HCT116 (cell line): ENCODE measurements at regions not wholly inside any gene's neighbourhood (a gene's known extent, or its start where the extent isn't known, plus 50 kb on each side); places are given as distances from the start of the nearest gene placed in this dataset.

Experiments used
- ATAC-seq: fragments of 200-7000 bp; cut with Tn5 transposase; 2 replicates; pipeline ENCODE4 v1.9.1; 2020; ENCODE audit warnings: mild to moderate bottlenecking, moderate library complexity
- BruUV-seq: library from RNA; stranded (reverse); fragments of 400-500 nt; replicated peaks from 2 replicates; lab custom pipeline; 2021; lab: Mats Ljungman, UMichigan
- CTCF ChIA-PET: fragments of 300-600 bp; sonication (Branson Sonifier 250); formaldehyde crosslinking; loops from one replicate; lab custom pipeline; 2021; ENCODE audit warnings: antibody characterized with exemption; lab: Charles Lee
- POLR2A ChIA-PET: fragments of 300-600, 350-600 bp; sonication (Branson Sonifier 250); formaldehyde crosslinking; loops from one replicate; lab custom pipeline; 2021; ENCODE audit warnings: antibody characterized with exemption; lab: Charles Lee
- RAD21 ChIA-PET, 2 experiments: fragments of 300-600 bp; sonication (Branson Sonifier 250); formaldehyde crosslinking; loops; one replicate each; lab custom pipeline; 2023; ENCODE audit warnings: low total read pairs in 2 of 2; ENCODE audit not compliant: uncharacterized antibody in 2 of 2, unreplicated experiment in 2 of 2, low non-redundant PET in 1 of 2; lab: Charles Lee
- DNase-seq: peaks from one replicate; pipeline ENCODE4 v3.0.0-alpha.2; 2010; ENCODE audit warnings: low read depth, low spot score
- H2AFZ ChIP-seq: fragments of 200-600 bp; shearing (Covaris generic), sonication (generic); 2 replicates; pipeline ENCODE4 v1.6.1; 2017; ENCODE audit warnings: low read depth, mixed run types, mixed read lengths, antibody characterized with exemption, low read length; ENCODE audit not compliant: poor library complexity, severe bottlenecking
- H3K27ac ChIP-seq: 2 replicates; pipeline ENCODE4 v1.5.1; 2012; ENCODE audit warnings: low read depth, low read length
- H3K27me3 ChIP-seq: fragments of 200-600 bp; sonication (generic); 2 replicates; pipeline ENCODE4 v1.6.1; 2016; ENCODE audit warnings: mixed run types, low read length, mixed read lengths; ENCODE audit not compliant: insufficient read depth
- H3K36me3 ChIP-seq, 2 experiments: fragments of 200-500 bp in 1 of 2; fragments of 200-600 bp in 1 of 2; sonication (Bioruptor generic) in 1 of 2; sonication (generic) in 1 of 2; 2 replicates each; pipeline versions ENCODE4 v1.5.1 to v1.6.1; 2014 to 2016; ENCODE audit warnings: low read length in 2 of 2, inconsistent platforms in 1 of 2, mixed read lengths in 1 of 2, mixed run types in 1 of 2; ENCODE audit not compliant: insufficient read depth in 2 of 2, control insufficient read depth in 1 of 2
- H3K4me1 ChIP-seq, 2 experiments: fragments of 200-600 bp in 1 of 2; sonication (generic) in 1 of 2; 2 replicates each; pipeline versions ENCODE4 v1.5.1 to v1.6.1; 2012 to 2017; ENCODE audit warnings: low read length in 2 of 2, inconsistent platforms in 1 of 2, mild to moderate bottlenecking in 1 of 2, mixed read lengths in 1 of 2, mixed run types in 1 of 2, moderate library complexity in 1 of 2; ENCODE audit not compliant: insufficient read depth in 2 of 2, control insufficient read depth in 1 of 2
- H3K4me2 ChIP-seq: fragments of 200-600 bp; sonication (generic); 2 replicates; pipeline ENCODE4 v1.6.1; 2017; ENCODE audit warnings: mixed run types, low read length, mixed read lengths
- H3K4me3 ChIP-seq, 2 experiments: fragments of 200-600 bp in 1 of 2; sonication (generic) in 1 of 2; replicated peaks in 1 of 2; 2 replicates each; pipeline ENCODE4 v1.5.1; 2011 to 2016; ENCODE audit warnings: low read length in 2 of 2, control low read depth in 1 of 2, low read depth in 1 of 2, mild to moderate bottlenecking in 1 of 2, mixed read lengths in 1 of 2, mixed run types in 1 of 2
- H3K79me2 ChIP-seq: fragments of 200-600 bp; sonication (generic); 2 replicates; pipeline ENCODE4 v1.6.1; 2017; ENCODE audit warnings: mild to moderate bottlenecking, mixed run types, low read length, moderate library complexity, mixed read lengths; ENCODE audit not compliant: insufficient read depth
- H3K9ac ChIP-seq: fragments of 200-600 bp; sonication (generic); 2 replicates; pipeline ENCODE4 v1.6.1; 2016; ENCODE audit warnings: low read length, mixed read lengths
- H3K9me2 ChIP-seq: fragments of 200-600 bp; sonication (generic), shearing (Covaris generic); 2 replicates; pipeline ENCODE4 v1.6.1; 2017; ENCODE audit warnings: mixed run types, mild to moderate bottlenecking, moderate library complexity; ENCODE audit not compliant: insufficient read depth
- H3K9me3 ChIP-seq, 2 experiments: fragments of 200-500 bp in 1 of 2; fragments of 200-600 bp in 1 of 2; sonication (Bioruptor generic) in 1 of 2; sonication (generic) in 1 of 2; 2 replicates each; pipeline ENCODE4 v1.6.1; 2014 to 2017; ENCODE audit warnings: low read length in 2 of 2, mixed read lengths in 2 of 2, inconsistent platforms in 1 of 2, low read depth in 1 of 2, mild to moderate bottlenecking in 1 of 2, mixed run types in 1 of 2, moderate library complexity in 1 of 2; ENCODE audit not compliant: control insufficient read depth in 1 of 2, insufficient read depth in 1 of 2
- H4K20me1 ChIP-seq: fragments of 200-600 bp; sonication (generic), shearing (Covaris generic); 2 replicates; pipeline ENCODE4 v1.6.1; 2017; ENCODE audit warnings: mixed run types, mild to moderate bottlenecking, moderate library complexity; ENCODE audit not compliant: insufficient read depth
- CBX3 ChIP-seq: IDR thresholded peaks from 2 replicates; pipeline ENCODE4 v1.6.1; 2012; ENCODE audit warnings: low read depth
- EZH2 ChIP-seq: fragments of 200-600 bp; sonication (generic); IDR thresholded peaks from 2 replicates; pipeline ENCODE4 v1.6.1; 2017; ENCODE audit warnings: antibody characterized with exemption, mixed run types
- JUND ChIP-seq: IDR thresholded peaks from 2 replicates; pipeline ENCODE4 v1.6.1; 2012
- POLR2A ChIP-seq: IDR thresholded peaks from 2 replicates; pipeline ENCODE4 v1.7.0; 2011; ENCODE audit warnings: borderline replicate concordance; ENCODE audit not compliant: insufficient read depth, insufficient read length; ENCODE audit errors: extremely low read depth
- POLR2AphosphoS5 ChIP-seq: IDR thresholded peaks from 2 replicates; pipeline ENCODE4 v1.6.1; 2011; ENCODE audit warnings: mild to moderate bottlenecking, low read depth, low read length, moderate library complexity
- RAD21 ChIP-seq: IDR thresholded peaks from 2 replicates; pipeline ENCODE4 v1.6.1; 2012; ENCODE audit warnings: low read depth, mild to moderate bottlenecking
- SP1 ChIP-seq: IDR thresholded peaks from 2 replicates; pipeline ENCODE4 v1.6.1; 2012; ENCODE audit warnings: low read depth
- SRF ChIP-seq: IDR thresholded peaks from 2 replicates; pipeline ENCODE4 v1.6.1; 2012; ENCODE audit warnings: low read depth
- YY1 ChIP-seq: IDR thresholded peaks from 2 replicates; pipeline ENCODE4 v1.6.1; 2011; ENCODE audit warnings: low read length, low read depth, moderate library complexity, mild to moderate bottlenecking; ENCODE audit not compliant: insufficient replicate concordance; ENCODE audit errors: extremely low read depth
- ZFX ChIP-seq: fragments of 450-650 bp; IDR thresholded peaks from 2 replicates; pipeline ENCODE4 v1.6.1; 2017
- intact Hi-C: fragments of 100-400 bp; cut with micrococcal nuclease; formaldehyde crosslinking; loops from 2 replicates; pipeline ENCODE4 v1.10.0; 2022
- TF ChIP-seq, protein P1 (sequence below): IDR thresholded peaks from 2 replicates; pipeline ENCODE4 v1.6.1; 2012
- TF ChIP-seq, protein P2 (sequence below), 3 experiments: fragments of 200-600 bp in 1 of 3; sonication (generic) in 1 of 3; IDR thresholded peaks in 2 of 3; conservative IDR thresholded peaks in 1 of 3; 2 replicates each; pipeline ENCODE4 v1.5.1; 2012 to 2017; ENCODE audit warnings: low read depth in 2 of 3, low read length in 2 of 3, antibody characterized with exemption in 1 of 3, borderline replicate concordance in 1 of 3, control low read depth in 1 of 3, mild to moderate bottlenecking in 1 of 3, mixed read lengths in 1 of 3, mixed run types in 1 of 3, moderate library complexity in 1 of 3; ENCODE audit not compliant: insufficient read depth in 1 of 3

DNA sequence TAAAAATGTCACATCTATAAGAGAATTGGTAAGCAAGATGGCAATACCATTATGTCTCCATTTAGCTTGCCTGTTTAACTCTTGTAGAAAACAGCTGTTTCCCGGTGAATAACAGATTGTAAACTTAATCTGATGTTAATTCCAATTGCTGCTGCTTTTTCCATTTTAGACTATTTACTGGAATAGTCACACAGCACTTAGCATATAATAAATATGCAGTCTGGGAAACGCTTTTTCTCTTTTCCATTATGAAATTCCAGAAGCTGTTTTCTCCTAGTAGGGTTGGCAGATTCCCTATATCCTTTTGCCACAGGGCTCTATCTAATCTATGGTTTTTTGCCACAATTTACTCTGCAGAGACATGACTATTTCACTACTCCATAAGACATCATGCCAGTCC lies 148.0 kb downstream of the CEMIP2 start:
- Histone ChIP-seq H3K4me3 (no peak overlapping the region), H3K79me2 (no peaks in the 10 kb centered on the region), H3K9me2 (no peaks in the 10 kb centered on the region), H3K27me3 (no peaks in the 10 kb centered on the region), H3K4me1 (no peaks in the 10 kb centered on the region), H3K9me3 (no peaks in the 10 kb centered on the region), H3K4me2 (no peak overlapping the region), H3K27ac (no peak overlapping the region), H3K9ac (no peak overlapping the region), H4K20me1 (no peaks in the 10 kb centered on the region), H3K36me3 (no peaks in the 10 kb centered on the region), H2AFZ (no peak overlapping the region)
- ATAC-seq = no peak
- intact Hi-C loops = loop anchor here (10.0 kb wide), 1 partner anchor 94 kb away; no protein-coding TSS in a partner anchor
- ChIA-PET CTCF (no interaction called here), RAD21 (no interaction called here), POLR2A (no interaction called here)
- BruUV-seq = no TSS peak
- no peak for DNase-seq
- TF ChIP-seq POLR2AphosphoS5 (no peak), ZFX (no peak), EZH2 (no peak), SP1 (no peak), YY1 (no peak), RAD21 (no peak), CBX3 (no peak), JUND (no peak), SRF (no peak), POLR2A (no peak)
- TF ChIP-seq, protein P1, sequence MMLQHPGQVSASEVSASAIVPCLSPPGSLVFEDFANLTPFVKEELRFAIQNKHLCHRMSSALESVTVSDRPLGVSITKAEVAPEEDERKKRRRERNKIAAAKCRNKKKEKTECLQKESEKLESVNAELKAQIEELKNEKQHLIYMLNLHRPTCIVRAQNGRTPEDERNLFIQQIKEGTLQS = no peak
- TF ChIP-seq, protein P2, sequence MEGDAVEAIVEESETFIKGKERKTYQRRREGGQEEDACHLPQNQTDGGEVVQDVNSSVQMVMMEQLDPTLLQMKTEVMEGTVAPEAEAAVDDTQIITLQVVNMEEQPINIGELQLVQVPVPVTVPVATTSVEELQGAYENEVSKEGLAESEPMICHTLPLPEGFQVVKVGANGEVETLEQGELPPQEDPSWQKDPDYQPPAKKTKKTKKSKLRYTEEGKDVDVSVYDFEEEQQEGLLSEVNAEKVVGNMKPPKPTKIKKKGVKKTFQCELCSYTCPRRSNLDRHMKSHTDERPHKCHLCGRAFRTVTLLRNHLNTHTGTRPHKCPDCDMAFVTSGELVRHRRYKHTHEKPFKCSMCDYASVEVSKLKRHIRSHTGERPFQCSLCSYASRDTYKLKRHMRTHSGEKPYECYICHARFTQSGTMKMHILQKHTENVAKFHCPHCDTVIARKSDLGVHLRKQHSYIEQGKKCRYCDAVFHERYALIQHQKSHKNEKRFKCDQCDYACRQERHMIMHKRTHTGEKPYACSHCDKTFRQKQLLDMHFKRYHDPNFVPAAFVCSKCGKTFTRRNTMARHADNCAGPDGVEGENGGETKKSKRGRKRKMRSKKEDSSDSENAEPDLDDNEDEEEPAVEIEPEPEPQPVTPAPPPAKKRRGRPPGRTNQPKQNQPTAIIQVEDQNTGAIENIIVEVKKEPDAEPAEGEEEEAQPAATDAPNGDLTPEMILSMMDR (IDR thresholded peaks at IDR 0.05 in 2 of 3, conservative IDR thresholded peaks at IDR 0.05 in 1 of 3; ENCODE audit: borderline replicate concordance in 1 of 3, insufficient read depth in 1 of 3, low read depth in 2 of 3, low read length in 2 of 3) = no peak
